Thyroid gland (tissue), 4 donors: ENCODE measurements at regions not wholly inside any gene's neighbourhood (a gene's known extent, or its start where the extent isn't known, plus 50 kb on each side); places are given as distances from the start of the nearest gene placed in this dataset.

Source experiments
- POLR2A ChIP-seq, 2 donors: fragments of 450-650 bp; IDR thresholded peaks; one replicate each; pipeline ENCODE4 v1.6.1; 2017; ENCODE audit warnings: antibody characterized with exemption in 2 of 2, mild to moderate bottlenecking in 2 of 2, moderate library complexity in 1 of 2
- TF ChIP-seq, protein P1 (sequence below), 6 experiments: fragments of 200-600 bp in 3 of 6; fragments of 450-650 bp in 3 of 6; sonication (generic) in 3 of 6; IDR thresholded peaks; one replicate each; pipeline ENCODE4 v1.5.1; 2016 to 2019; ENCODE audit warnings: antibody characterized with exemption in 6 of 6, mild to moderate bottlenecking in 2 of 6, inconsistent platforms in 1 of 6, moderate library complexity in 1 of 6

DNA sequence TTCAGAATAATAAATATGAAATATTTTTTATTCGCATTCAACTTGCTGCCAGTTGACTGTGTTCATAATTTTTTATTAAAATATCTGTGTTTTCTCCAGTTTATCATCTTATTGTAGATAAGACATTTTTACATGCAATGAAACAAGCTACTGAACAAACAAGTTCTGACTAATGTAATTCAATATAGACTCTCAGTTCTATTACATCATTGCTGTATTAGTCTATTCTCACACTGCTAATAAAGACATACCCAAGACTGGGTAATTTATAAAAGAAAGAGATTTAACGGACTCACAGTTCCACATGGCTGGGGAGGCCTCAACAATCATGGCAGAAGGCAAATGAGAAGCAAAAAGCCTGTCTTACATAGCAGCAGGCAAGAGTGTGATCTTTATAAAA lies 1357.7 kb upstream of the CITED2 start:
- TF ChIP-seq, protein P1, sequence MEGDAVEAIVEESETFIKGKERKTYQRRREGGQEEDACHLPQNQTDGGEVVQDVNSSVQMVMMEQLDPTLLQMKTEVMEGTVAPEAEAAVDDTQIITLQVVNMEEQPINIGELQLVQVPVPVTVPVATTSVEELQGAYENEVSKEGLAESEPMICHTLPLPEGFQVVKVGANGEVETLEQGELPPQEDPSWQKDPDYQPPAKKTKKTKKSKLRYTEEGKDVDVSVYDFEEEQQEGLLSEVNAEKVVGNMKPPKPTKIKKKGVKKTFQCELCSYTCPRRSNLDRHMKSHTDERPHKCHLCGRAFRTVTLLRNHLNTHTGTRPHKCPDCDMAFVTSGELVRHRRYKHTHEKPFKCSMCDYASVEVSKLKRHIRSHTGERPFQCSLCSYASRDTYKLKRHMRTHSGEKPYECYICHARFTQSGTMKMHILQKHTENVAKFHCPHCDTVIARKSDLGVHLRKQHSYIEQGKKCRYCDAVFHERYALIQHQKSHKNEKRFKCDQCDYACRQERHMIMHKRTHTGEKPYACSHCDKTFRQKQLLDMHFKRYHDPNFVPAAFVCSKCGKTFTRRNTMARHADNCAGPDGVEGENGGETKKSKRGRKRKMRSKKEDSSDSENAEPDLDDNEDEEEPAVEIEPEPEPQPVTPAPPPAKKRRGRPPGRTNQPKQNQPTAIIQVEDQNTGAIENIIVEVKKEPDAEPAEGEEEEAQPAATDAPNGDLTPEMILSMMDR (IDR thresholded peaks at IDR 0.05), result no peak
- no peak for TF ChIP-seq POLR2A (IDR thresholded peaks at IDR 0.05)
